K562 (cell line): ENCODE measurements at regions not wholly inside any gene's neighbourhood (a gene's known extent, or its start where the extent isn't known, plus 50 kb on each side); places are given as distances from the start of the nearest gene placed in this dataset.

ENCODE experiments used
- ATAC-seq: fragments of 200-7000 bp; cut with Tn5 transposase; 3 replicates; pipeline ENCODE4 v1.9.1; 2020; ENCODE audit warnings: moderate library complexity
- BruUV-seq: library from RNA; stranded (reverse); fragments of 400-500 nt; replicated peaks from 2 replicates; lab custom pipeline; 2021; lab: Mats Ljungman, UMichigan
- CTCF ChIA-PET: fragments of 300-600 bp; formaldehyde crosslinking; extraction: SDS; loops from one replicate; lab custom pipeline; 2021; ENCODE audit warnings: low intra/inter-chr PET ratio; lab: Yijun Ruan, JAX
- POLR2A ChIA-PET: fragments of 300-600, 350-650 bp; sonication (Branson Sonifier 250); formaldehyde crosslinking; extraction: SDS; loops from one replicate; lab custom pipeline; 2021; ENCODE audit warnings: antibody characterized with exemption, inconsistent platforms; lab: Yijun Ruan, JAX
- DNase-seq, 4 experiments: peaks; one replicate each; pipeline versions ENCODE4 v3.0.0 to v3.0.0-alpha.2; 2011 to 2018; ENCODE audit warnings: low spot score in 3 of 4, mixed read lengths in 3 of 4; ENCODE audit errors: extremely low read depth in 1 of 4
- FAIRE-seq: peaks from 2 replicates; lab custom pipeline; 2011; peaks lifted over from hg19 to GRCh38; lab: Jason Lieb, UNC
- H2AFZ ChIP-seq: 2 replicates; pipeline ENCODE4 v1.6.0; 2011; ENCODE audit warnings: low read depth, low read length, control low read depth, inconsistent platforms
- H3K27ac ChIP-seq: fragments of 200-600 bp; 3 replicates; pipeline ENCODE4 v1.8.0; 2011; ENCODE audit warnings: low read depth, mild to moderate bottlenecking, control low read depth, inconsistent platforms, low read length, moderate library complexity, mixed read lengths; ENCODE audit errors: extremely low read depth
- H3K27me3 ChIP-seq, 2 experiments: fragments of 300-600 bp in 1 of 2; 2 replicates in 1 of 2; 3 replicates in 1 of 2; pipeline versions ENCODE4 v1.6.0 to v1.8.0; 2011; ENCODE audit warnings: inconsistent platforms in 2 of 2, low read length in 2 of 2, mild to moderate bottlenecking in 1 of 2, mixed read lengths in 1 of 2, moderate library complexity in 1 of 2; ENCODE audit not compliant: control insufficient read depth in 2 of 2, insufficient read depth in 2 of 2
- H3K36me3 ChIP-seq: fragments of 300-600 bp; 3 replicates; pipeline ENCODE4 v1.8.0; 2011; ENCODE audit warnings: mild to moderate bottlenecking, low read length, inconsistent platforms; ENCODE audit not compliant: control insufficient read depth, insufficient read depth
- H3K4me1 ChIP-seq, 2 experiments: fragments of 200-600 bp in 1 of 2; replicated peaks in 1 of 2; 2 replicates in 1 of 2; 3 replicates in 1 of 2; pipeline versions ENCODE4 v1.5.1 to v1.8.0; 2011; ENCODE audit warnings: inconsistent platforms in 2 of 2, low read length in 2 of 2, mild to moderate bottlenecking in 1 of 2, mixed read lengths in 1 of 2, moderate library complexity in 1 of 2; ENCODE audit not compliant: control insufficient read depth in 2 of 2, insufficient read depth in 2 of 2
- H3K4me2 ChIP-seq: 2 replicates; pipeline ENCODE4 v1.6.1; 2011; ENCODE audit warnings: low read length, control low read depth, inconsistent platforms, mixed read lengths; ENCODE audit not compliant: insufficient read depth
- H3K4me3 ChIP-seq: fragments of 200-600 bp; sonication (generic), shearing (Covaris generic); 2 replicates; pipeline ENCODE4 v1.5.1; 2016; ENCODE audit warnings: control low read depth, inconsistent platforms
- H3K79me2 ChIP-seq: fragments of 200-600 bp; 3 replicates; pipeline ENCODE4 v1.8.0; 2011; ENCODE audit warnings: low read length, inconsistent platforms; ENCODE audit not compliant: control insufficient read depth, insufficient read depth
- H3K9ac ChIP-seq, 2 experiments: 2 replicates each; pipeline versions ENCODE4 v1.6.0 to v1.6.1; 2011; ENCODE audit warnings: low read depth in 2 of 2, low read length in 2 of 2, control low read depth in 1 of 2, inconsistent platforms in 1 of 2, mild to moderate bottlenecking in 1 of 2, mixed read lengths in 1 of 2; ENCODE audit not compliant: insufficient read depth in 1 of 2
- H3K9me1 ChIP-seq: one replicate; pipeline ENCODE4 v1.6.0; 2011; ENCODE audit warnings: inconsistent platforms, mild to moderate bottlenecking, low read length, moderate library complexity; ENCODE audit not compliant: control insufficient read depth, insufficient read depth
- H3K9me3 ChIP-seq: replicated peaks from 2 replicates; pipeline ENCODE4 v1.5.1; 2011; ENCODE audit warnings: low read depth, low read length, inconsistent platforms; ENCODE audit not compliant: control insufficient read depth, insufficient read depth
- H4K20me1 ChIP-seq: replicated peaks from 2 replicates; pipeline ENCODE4 v1.6.1; 2011; ENCODE audit warnings: low read length, inconsistent platforms, mixed read lengths; ENCODE audit not compliant: control insufficient read depth, insufficient read depth
- BRCA1 ChIP-seq, 2 experiments: fragments of 450-650 bp in 1 of 2; sonication (generic) in 1 of 2; formaldehyde crosslinking in 1 of 2; IDR thresholded peaks; 2 replicates each; pipeline versions ENCODE4 v1.5.0 to v1.6.1; 2017 to 2020; ENCODE audit warnings: mild to moderate bottlenecking in 1 of 2, missing genetic modification reagents in 1 of 2
- DDX20 ChIP-seq: fragments of 450-650 bp; IDR thresholded peaks from 2 replicates; pipeline ENCODE4 v1.6.1; 2016; ENCODE audit warnings: missing genetic modification characterization, low read depth, mild to moderate bottlenecking, missing compliant biosample characterization, moderate library complexity
- HNRNPL ChIP-seq: fragments of 200-400 bp; formaldehyde crosslinking; IDR thresholded peaks from 2 replicates; pipeline ENCODE4 v1.6.1; 2017; ENCODE audit warnings: low read depth, mild to moderate bottlenecking, low read length
- HSF4 ChIP-seq: fragments of 250-450 bp; sonication (Bioruptor Pico); IDR thresholded peaks from 2 replicates; pipeline ENCODE4 v2.1.2; 2022; ENCODE audit warnings: mild to moderate bottlenecking, moderate library complexity, borderline replicate concordance
- MXI1 ChIP-seq: IDR thresholded peaks from 2 replicates; pipeline ENCODE4 v1.6.1; 2011; ENCODE audit warnings: low read depth, mild to moderate bottlenecking, improper control_type of control experiment, low read length
- SAFB2 ChIP-seq: fragments of 200-400 bp; formaldehyde crosslinking; IDR thresholded peaks from 2 replicates; pipeline ENCODE4 v1.6.1; 2018; ENCODE audit warnings: borderline replicate concordance, low read length, low read depth, moderate library complexity; ENCODE audit not compliant: severe bottlenecking
- SMAD1 ChIP-seq: fragments of 150-350 bp; IDR thresholded peaks from 2 replicates; pipeline ENCODE4 v1.6.1; 2014; ENCODE audit warnings: low read length, low read depth; ENCODE audit not compliant: partially characterized antibody
- SMAD4 ChIP-seq: fragments of 250-450 bp; sonication (Bioruptor Pico); conservative IDR thresholded peaks from 2 replicates; pipeline ENCODE4 v1.8.0; 2021; ENCODE audit warnings: inconsistent platforms, mild to moderate bottlenecking, moderate library complexity
- THAP12 ChIP-seq: fragments of 250-450 bp; sonication (Bioruptor Pico); IDR thresholded peaks from 2 replicates; pipeline ENCODE4 v1.9.0; 2021; ENCODE audit warnings: mild to moderate bottlenecking, inconsistent platforms
- ZNF764 ChIP-seq: fragments of 250-450 bp; sonication (Bioruptor Pico); IDR thresholded peaks from 2 replicates; pipeline ENCODE4 v1.4.0; 2020; ENCODE audit warnings: low read depth, mild to moderate bottlenecking, moderate library complexity
- WGBS: fragments of 100-300 bp; shearing (Covaris generic); methylation state at CpG from one replicate; pipeline ENCODE4 v1.1.6; 2016; ENCODE audit warnings: low coverage, mixed read lengths; ENCODE audit not compliant: insufficient coverage; ENCODE audit errors: missing lambda C conversion rate; 5-methylcytosine and 5-hydroxymethylcytosine counted together
- in situ Hi-C: fragments of 300-500 bp; cut with MboI; formaldehyde crosslinking; loops from 4 replicates; pipeline ENCODE4 v1.15.0; 2018; ENCODE audit warnings: inconsistent platforms, mixed read lengths
- intact Hi-C: fragments of 100-400 bp; cut with micrococcal nuclease; formaldehyde crosslinking; loops from 2 replicates; pipeline ENCODE4 v1.14.2; 2022

GRCh38 chr12:5189173-5189572, 145.5 kb downstream of the KCNA5 start:
- no peak for DNase-seq
- H3K4me1 ChIP-seq = no peaks in the 10 kb centered on the region
- CTCF ChIA-PET = no interaction called here
- TF ChIP-seq ZNF764 (no peak), SAFB2 (no peak), HNRNPL (no peak), BRCA1 (IDR thresholded peaks at IDR 0.05) (no peak), BRCA1 (CRISPR knock-in tag; IDR thresholded peaks at IDR 0.05) (no peak), DDX20 (tag) (no peak), SMAD4 (CRISPR knock-in tag) (no peak), MXI1 (no peak), SMAD1 (no peak), THAP12 (CRISPR knock-in tag) (no peak), HSF4 (CRISPR knock-in tag) (no peak)
- no peaks in the 10 kb centered on the region for H3K36me3 ChIP-seq
- in situ Hi-C loops = loop anchor here (25.0 kb wide), 1 partner anchor 598 kb away; no protein-coding TSS in a partner anchor
- no peak for ATAC-seq
- H3K9me1 ChIP-seq = no peaks in the 10 kb centered on the region
- no peak for FAIRE-seq
- no peaks in the 10 kb centered on the region for H3K79me2 ChIP-seq
- H3K9ac ChIP-seq = no peak overlapping the region
- no TSS peak for BruUV-seq
- H2AFZ ChIP-seq = no peak overlapping the region
- intact Hi-C loops = no loop called here
- no peaks in the 10 kb centered on the region for H4K20me1 ChIP-seq
- 0% methylated on average over 2 of the region's 4 CpGs for WGBS
- H3K27ac ChIP-seq = no peak overlapping the region
- no peaks in the 10 kb centered on the region for H3K9me3 ChIP-seq
- H3K27me3 ChIP-seq = no peaks in the 10 kb centered on the region
- no peak overlapping the region for H3K4me3 ChIP-seq
- H3K4me2 ChIP-seq = no peak overlapping the region
- POLR2A ChIA-PET = no interaction called here
